B cell (primary cell): ENCODE measurements at regions not wholly inside any gene's neighbourhood (a gene's known extent, or its start where the extent isn't known, plus 50 kb on each side); places are given as distances from the start of the nearest gene placed in this dataset.

Experiments used
- ATAC-seq: fragments of 200-7000 bp; cut with Tn5 transposase; one replicate; pipeline ENCODE4 v1.10.0; 2021; ENCODE audit warnings: low read depth, mild to moderate bottlenecking, moderate number of reproducible peaks, moderate library complexity
- CTCF ChIA-PET: fragments of 350-600 bp; sonication (Branson Sonifier 250); formaldehyde crosslinking; loops from one replicate; lab custom pipeline; 2021; ENCODE audit warnings: antibody characterized with exemption, inconsistent platforms; lab: Charles Lee
- POLR2A ChIA-PET: fragments of 350-600 bp; sonication (Branson Sonifier 250); formaldehyde crosslinking; loops from one replicate; lab custom pipeline; 2021; ENCODE audit warnings: antibody characterized with exemption; lab: Charles Lee
- DNase-seq: peaks from one replicate; pipeline ENCODE4 v3.0.0; 2013
- H2AFZ ChIP-seq: 2 replicates; pipeline ENCODE4 v1.6.1; 2012; ENCODE audit warnings: mild to moderate bottlenecking, low read depth, low read length; ENCODE audit not compliant: insufficient read depth, poor library complexity, severe bottlenecking
- H3K27ac ChIP-seq, 2 donors: 1 replicate in 1 of 2; 2 replicates in 1 of 2; pipeline ENCODE4 v1.5.1; 2012 to 2013; ENCODE audit warnings: low read length in 2 of 2, mild to moderate bottlenecking in 2 of 2, moderate library complexity in 1 of 2
- H3K27me3 ChIP-seq, 4 experiments: fragments of 200-600 bp in 1 of 4; sonication (generic) in 1 of 4; replicated peaks in 1 of 4; 1 replicate in 2 of 4; 2 replicates in 2 of 4; pipeline versions ENCODE4 v1.6.1 to v1.7.0; 2013 to 2016; ENCODE audit warnings: low read length in 3 of 4, mild to moderate bottlenecking in 2 of 4, mixed read lengths in 1 of 4, moderate library complexity in 1 of 4; ENCODE audit not compliant: insufficient read depth in 4 of 4, control insufficient read depth in 3 of 4; ENCODE audit errors: control extremely low read depth in 1 of 4
- H3K36me3 ChIP-seq, 2 experiments: replicated peaks in 1 of 2; 1 replicate in 1 of 2; 2 replicates in 1 of 2; pipeline versions ENCODE4 v1.6.1 to v1.7.1; 2013; ENCODE audit warnings: low read length in 1 of 2; ENCODE audit not compliant: insufficient read depth in 2 of 2, control insufficient read depth in 1 of 2; ENCODE audit errors: control extremely low read depth in 1 of 2, extremely low read depth in 1 of 2
- H3K4me1 ChIP-seq, 2 donors: fragments of 200-600 bp in 1 of 2; sonication (generic) in 1 of 2; 1 replicate in 1 of 2; 2 replicates in 1 of 2; pipeline versions ENCODE4 v1.5.1 to v1.6.1; 2013 to 2017; ENCODE audit warnings: low read length in 2 of 2; ENCODE audit not compliant: control insufficient read depth in 2 of 2, insufficient read depth in 2 of 2
- H3K4me2 ChIP-seq: replicated peaks from 2 replicates; pipeline ENCODE3; 2012; ENCODE audit warnings: mild to moderate bottlenecking, low read depth, low read length; ENCODE audit not compliant: poor library complexity, severe bottlenecking
- H3K4me3 ChIP-seq, 5 experiments: fragments of 200-600 bp in 1 of 5; sonication (generic) in 1 of 5; 1 replicate in 3 of 5; 2 replicates in 2 of 5; pipeline versions ENCODE4 v1.5.1 to v1.7.0; 2011 to 2016; ENCODE audit warnings: low read length in 4 of 5, mild to moderate bottlenecking in 4 of 5, low read depth in 2 of 5, control low read depth in 1 of 5, moderate library complexity in 1 of 5; ENCODE audit not compliant: insufficient read depth in 1 of 5; ENCODE audit errors: control extremely low read depth in 1 of 5, extremely low read depth in 1 of 5
- H3K79me2 ChIP-seq: fragments of 200-600 bp; sonication (generic); one replicate; pipeline ENCODE4 v1.6.0; 2016; ENCODE audit warnings: low read length; ENCODE audit not compliant: control insufficient read depth, insufficient read depth
- H3K9ac ChIP-seq: fragments of 200-600 bp; sonication (generic); 2 replicates; pipeline ENCODE4 v1.6.1; 2017; ENCODE audit warnings: mild to moderate bottlenecking, low read length, moderate library complexity
- H3K9me3 ChIP-seq, 3 donors: one replicate each; pipeline versions ENCODE4 v1.6.1 to v1.7.1; 2013; ENCODE audit warnings: low read length in 2 of 3; ENCODE audit not compliant: control insufficient read depth in 2 of 3, insufficient read depth in 1 of 3; ENCODE audit errors: control extremely low read depth in 1 of 3
- H4K20me1 ChIP-seq: 2 replicates; pipeline ENCODE4 v1.6.0; 2012; ENCODE audit warnings: mild to moderate bottlenecking, low read length; ENCODE audit not compliant: insufficient read depth, control insufficient read depth, poor library complexity, severe bottlenecking
- H3K27ac Mint-ChIP-seq: one replicate; pipeline ENCODE4 v1.8.0; 2021; ENCODE audit warnings: mixed read lengths
- H3K27me3 Mint-ChIP-seq: one replicate; pipeline ENCODE4 v1.8.0; 2021; ENCODE audit warnings: mixed read lengths
- H3K4me1 Mint-ChIP-seq: one replicate; pipeline ENCODE4 v1.8.0; 2021; ENCODE audit warnings: mixed read lengths
- H3K4me3 Mint-ChIP-seq: one replicate; pipeline ENCODE4 v1.8.0; 2021; ENCODE audit warnings: mixed read lengths
- H3K9me3 Mint-ChIP-seq: one replicate; pipeline ENCODE4 v1.8.0; 2022; ENCODE audit warnings: mixed read lengths; ENCODE audit not compliant: insufficient read depth
- CTCF ChIP-seq: fragments of 200-600 bp; IDR thresholded peaks from one replicate; pipeline ENCODE4 v1.8.0; 2022; ENCODE audit warnings: antibody characterized with exemption, mild to moderate bottlenecking
- EZH2 ChIP-seq: IDR thresholded peaks from 2 replicates; pipeline ENCODE4 v1.6.1; 2012; ENCODE audit warnings: borderline replicate concordance, low read depth, mild to moderate bottlenecking, moderate library complexity, low read length; ENCODE audit not compliant: insufficient read depth, poor library complexity, severe bottlenecking
- WGBS: methylation state at CpG from one replicate; pipeline ENCODE4 v1.1.5; 2013; ENCODE audit warnings: missing lambda C conversion rate; ENCODE audit not compliant: insufficient coverage; 5-methylcytosine and 5-hydroxymethylcytosine counted together
- intact Hi-C: fragments of 100-400 bp; cut with micrococcal nuclease; formaldehyde crosslinking; loops from one replicate; pipeline ENCODE4 v1.10.0; 2022

GRCh38 chr11:110960167-110960566, 247.9 kb upstream of the ARHGAP20 start:
- H3K27ac ChIP-seq: no peak overlapping the region

GRCh38 chr11:110958216-110958615, 246.0 kb upstream of the ARHGAP20 start:
- intact Hi-C loops: no loop called here
- no peak overlapping the region for H3K9ac ChIP-seq
- H3K79me2 ChIP-seq: no peaks in the 10 kb centered on the region
- no peaks in the 10 kb centered on the region for H3K36me3 ChIP-seq
- no CpG with 5 or more reads among the region's 4 CpGs for WGBS
- peaks cover 8% of the 10 kb centered on the region for H3K27me3 Mint-ChIP-seq
- no peak for TF ChIP-seq CTCF
- H3K4me3 ChIP-seq: no peak overlapping the region
- H3K4me2 ChIP-seq: no peak overlapping the region
- H3K27ac ChIP-seq: no peak overlapping the region
- H3K9me3 Mint-ChIP-seq: no peaks in the 10 kb centered on the region
- no peaks in the 10 kb centered on the region for H3K4me1 Mint-ChIP-seq
- no peaks in the 10 kb centered on the region for H3K9me3 ChIP-seq
- ATAC-seq (no peak), DNase-seq (no peak)
- H4K20me1 ChIP-seq: no peaks in the 10 kb centered on the region
- no peaks in the 10 kb centered on the region for H3K4me1 ChIP-seq
- CTCF ChIA-PET: interaction anchor here (0.5 kb wide), 1 partner anchor 224 kb away, joined by 3 read pairs; no protein-coding TSS in a partner anchor
- H3K27ac Mint-ChIP-seq: no peak overlapping the region
- H3K27me3 ChIP-seq: no peaks in the 10 kb centered on the region
- H3K4me3 Mint-ChIP-seq: no peak overlapping the region
- POLR2A ChIA-PET: no interaction called here
- no peak overlapping the region for H2AFZ ChIP-seq

More at GRCh38 chr11:110960167-110960566, 247.9 kb upstream of the ARHGAP20 start:
- Mint-ChIP-seq H3K27me3 (peaks cover 8% of the 10 kb centered on the region), H3K27ac (no peak overlapping the region), H3K9me3 (no peaks in the 10 kb centered on the region), H3K4me1 (no peaks in the 10 kb centered on the region), H3K4me3 (no peak overlapping the region)
- no peak for ATAC-seq
- CTCF ChIA-PET: interaction anchor here (0.7 to 0.9 kb wide), 2 partner anchors 9 to 10 kb away, joined by 3 read pairs; no protein-coding TSS in a partner anchor
- H3K4me1 ChIP-seq: no peaks in the 10 kb centered on the region
- no peaks in the 10 kb centered on the region for H3K9me3 ChIP-seq
- no peaks in the 10 kb centered on the region for H3K27me3 ChIP-seq
- H3K36me3 ChIP-seq: no peaks in the 10 kb centered on the region
- H4K20me1 ChIP-seq: no peaks in the 10 kb centered on the region
- no peak overlapping the region for H3K9ac ChIP-seq
- no peaks in the 10 kb centered on the region for H3K79me2 ChIP-seq
- intact Hi-C loops: no loop called here
- POLR2A ChIA-PET: no interaction called here
- no peak overlapping the region for H3K4me2 ChIP-seq
- H2AFZ ChIP-seq: no peak overlapping the region
- WGBS: 71% methylated on average over 1 of the region's 3 CpGs
- H3K4me3 ChIP-seq: no peak overlapping the region
- DNase-seq: no peak
- TF ChIP-seq EZH2 (no peak), CTCF (no peak)
